ENCODE measurements at regions not wholly inside any gene's neighbourhood (a gene's known extent, or its start where the extent isn't known, plus 50 kb on each side); places are given as distances from the start of the nearest gene placed in this dataset.

- TF ChIP-seq NR2C1 (IDR thresholded peaks at IDR 0.05) (no peak), EP300 (IDR thresholded peaks at IDR 0.05; ENCODE audit: borderline replicate concordance in 1 of 2, control insufficient read depth in 1 of 2, low read depth in 2 of 2, low read length in 2 of 2) (no peak), MYB (IDR thresholded peaks at IDR 0.05; ENCODE audit: borderline replicate concordance, low read depth, low read length) (no peak), CREB1 (IDR thresholded peaks at IDR 0.05; ENCODE audit: low read depth) (no peak), PML (IDR thresholded peaks at IDR 0.05; ENCODE audit: low read length) (no peak), BCL11A (IDR thresholded peaks at IDR 0.05; ENCODE audit: low read depth, low read length) (no peak), CBX3 (IDR thresholded peaks at IDR 0.05; ENCODE audit: borderline replicate concordance, low read depth) (no peak), TARDBP (IDR thresholded peaks at IDR 0.05; ENCODE audit: borderline replicate concordance) (no peak), ZZZ3 (IDR thresholded peaks at IDR 0.05; ENCODE audit: control insufficient read depth, insufficient read length, low read depth) (no peak), RFX5 (IDR thresholded peaks at IDR 0.05; ENCODE audit: low read depth, low read length) (no peak)
Observed at GRCh38 chr16:86306811-86307513, 203.4 kb upstream of the FOXF1 start (continued).

DNA sequence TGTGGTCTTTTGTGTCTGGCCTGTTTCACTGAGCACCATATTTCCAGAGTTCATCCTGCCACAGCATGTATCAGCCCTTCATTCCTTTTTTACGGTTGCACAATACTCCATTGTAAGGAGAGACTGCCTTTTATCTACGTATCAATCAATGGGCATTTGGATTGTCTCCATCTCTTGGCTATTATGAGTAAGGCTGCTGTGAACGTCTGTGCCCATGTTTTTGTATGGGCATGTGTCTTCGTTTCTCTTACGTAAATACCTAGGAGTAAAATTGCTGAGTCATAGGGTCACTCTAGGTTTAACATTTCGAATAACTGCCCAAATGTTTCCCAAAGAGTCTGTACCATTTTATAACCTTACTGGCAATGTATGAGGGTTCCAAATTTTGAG lies 202.8 kb upstream of the FOXF1 start:
- in situ Hi-C loops (cut with MboI) (no loop called here), intact Hi-C loops (cut with micrococcal nuclease; ENCODE audit: unreplicated experiment) (no loop called here)
- CTCF ChIA-PET, result no interaction called here
- H3K4me3 ChIP-seq, result no peak overlapping the region
- H3K4me1 ChIP-seq (ENCODE audit: control insufficient read depth, insufficient read depth, low read length), result no peaks in the 10 kb centered on the region
- TF ChIP-seq, protein P1, sequence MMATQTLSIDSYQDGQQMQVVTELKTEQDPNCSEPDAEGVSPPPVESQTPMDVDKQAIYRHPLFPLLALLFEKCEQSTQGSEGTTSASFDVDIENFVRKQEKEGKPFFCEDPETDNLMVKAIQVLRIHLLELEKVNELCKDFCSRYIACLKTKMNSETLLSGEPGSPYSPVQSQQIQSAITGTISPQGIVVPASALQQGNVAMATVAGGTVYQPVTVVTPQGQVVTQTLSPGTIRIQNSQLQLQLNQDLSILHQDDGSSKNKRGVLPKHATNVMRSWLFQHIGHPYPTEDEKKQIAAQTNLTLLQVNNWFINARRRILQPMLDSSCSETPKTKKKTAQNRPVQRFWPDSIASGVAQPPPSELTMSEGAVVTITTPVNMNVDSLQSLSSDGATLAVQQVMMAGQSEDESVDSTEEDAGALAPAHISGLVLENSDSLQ (IDR thresholded peaks at IDR 0.05), result no peak
- TF ChIP-seq RAD21 (IDR thresholded peaks at IDR 0.05; ENCODE audit: insufficient read depth, low read depth, low read length), result no peak
- no peak for TF ChIP-seq BRCA1 (IDR thresholded peaks at IDR 0.05; ENCODE audit: low read depth, low read length)
- TF ChIP-seq MYC (IDR thresholded peaks at IDR 0.05; ENCODE audit: insufficient read depth, insufficient read length, insufficient replicate concordance, low read length, severe bottlenecking), result no peak
- H3K36me3 ChIP-seq (ENCODE audit: control insufficient read depth in 2 of 2, insufficient read depth in 2 of 2, low read length in 1 of 2), result no peaks in the 10 kb centered on the region
- H4K20me1 ChIP-seq (ENCODE audit: control insufficient read depth, insufficient read depth), result no peaks in the 10 kb centered on the region
- RAD21 ChIA-PET (ENCODE audit: unreplicated experiment), result no interaction called here
- H3K79me2 ChIP-seq (ENCODE audit: control insufficient read depth, insufficient read depth, low read length), result no peaks in the 10 kb centered on the region
- H3K4me2 ChIP-seq (ENCODE audit: control insufficient read depth, insufficient read depth), result no peak overlapping the region
- 43% methylated on average over 6 of the region's 6 CpGs for WGBS (ENCODE audit: insufficient coverage, insufficient replicate concordance, low lambda C conversion rate, missing lambda C conversion rate)
- ATAC-seq, result no peak
- FAIRE-seq, result no peak
- no peak for DNase-seq (ENCODE audit: low read depth, low spot score)
- H3K27me3 ChIP-seq (replicated peaks in 1 of 2; ENCODE audit: control insufficient read depth in 2 of 2, insufficient read depth in 2 of 2, low read length in 1 of 2), result no peaks in the 10 kb centered on the region; a peak in 2 of 4 replicates
- H3K9ac ChIP-seq (ENCODE audit: control insufficient read depth, insufficient read depth, low read length), result no peak overlapping the region
- POLR2A ChIA-PET, result no interaction called here
- H2AFZ ChIP-seq (ENCODE audit: control insufficient read depth, low read depth, low read length), result no peak overlapping the region
- H3K9me3 ChIP-seq (replicated peaks; ENCODE audit: control insufficient read depth, insufficient read depth, low read length), result no peaks in the 10 kb centered on the region
- no peak overlapping the region for H3K27ac ChIP-seq (ENCODE audit: control insufficient read depth, insufficient read depth)
- no TSS peak for BruUV-seq (replicated peaks)
- SMC1A ChIA-PET (ENCODE audit: uncharacterized antibody, unreplicated experiment), result no interaction called here

Data from GM12878 (cell line).